ENCODE measurements at regions not wholly inside any gene's neighbourhood (a gene's known extent, or its start where the extent isn't known, plus 50 kb on each side); places are given as distances from the start of the nearest gene placed in this dataset.

DNA sequence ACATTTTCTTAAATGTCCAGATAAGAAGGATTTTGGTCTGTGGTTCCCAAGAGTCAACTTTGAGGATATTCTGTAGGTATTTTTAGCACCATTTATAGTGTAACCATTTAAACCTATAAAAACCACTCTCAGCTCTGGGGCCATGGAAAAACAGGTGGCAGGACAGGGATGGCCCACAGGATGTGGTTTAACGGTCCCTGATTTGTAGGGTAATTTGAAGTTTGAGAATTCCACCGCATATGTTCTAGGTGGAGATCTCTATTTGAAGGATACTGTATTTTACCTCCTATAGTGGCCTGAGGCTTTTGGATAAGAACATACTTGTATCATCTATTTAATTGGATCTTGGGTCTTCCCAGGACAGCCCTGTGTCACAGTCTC is 62.4 kb upstream of the IGLL5 start:
- DNase-seq: no peak

DNA sequence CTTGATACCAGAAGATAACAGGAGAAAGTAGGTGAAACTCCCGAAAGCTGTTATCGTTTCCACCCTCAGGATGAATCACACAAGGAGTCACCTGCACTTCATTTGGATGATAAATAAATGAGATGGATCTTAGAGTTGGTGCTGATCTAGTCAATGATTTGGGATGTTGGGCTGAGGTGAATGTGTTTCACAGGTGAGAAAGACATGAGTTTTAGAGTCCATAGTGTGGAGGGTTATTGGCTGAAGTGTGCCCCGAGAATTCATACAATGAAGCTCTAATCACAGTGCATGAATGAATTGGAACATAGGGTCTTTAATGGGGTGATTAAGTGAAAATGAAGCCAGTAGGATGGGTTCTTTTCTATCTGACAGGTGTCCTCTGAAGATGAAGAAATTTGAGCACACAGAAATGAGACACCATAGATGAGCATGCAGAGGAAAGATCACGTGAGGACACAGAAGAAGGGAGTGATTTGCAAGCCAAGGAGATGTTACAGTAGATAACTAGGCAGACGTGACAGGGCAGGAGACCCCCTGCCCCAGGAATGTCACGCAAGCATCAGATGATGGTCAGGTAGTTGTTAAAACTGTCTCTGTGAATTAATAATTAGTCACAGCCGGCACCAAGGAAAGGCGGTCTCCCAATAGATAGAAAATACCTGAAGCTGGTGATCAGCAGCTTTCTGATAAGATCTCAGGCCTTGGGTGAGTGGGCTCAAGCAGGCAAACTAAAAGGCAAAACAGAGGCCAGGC is 60.3 kb upstream of the IGLL5 start:
- peak; percentile 84 for DNase-seq

DNA sequence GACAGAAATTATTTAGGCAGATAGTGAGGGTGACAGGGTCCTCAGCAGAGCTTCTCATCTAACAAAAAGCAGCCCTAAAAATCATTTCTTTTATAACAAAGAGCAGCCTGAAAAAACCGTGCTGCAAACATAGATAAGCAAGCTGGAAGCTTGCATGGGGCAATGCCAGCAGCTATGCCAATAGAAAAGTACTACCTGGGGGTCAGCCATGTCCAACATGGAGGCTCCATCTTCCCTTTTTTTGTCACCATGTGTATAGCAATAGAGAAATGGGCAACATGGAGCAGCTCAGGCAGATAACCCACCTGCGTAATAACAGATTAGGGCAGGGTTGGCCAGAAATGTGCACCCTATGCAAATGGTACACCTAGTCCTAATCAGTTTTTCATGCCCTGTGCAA is 57.4 kb upstream of the IGLL5 start:
- DNase-seq: no peak

DNA sequence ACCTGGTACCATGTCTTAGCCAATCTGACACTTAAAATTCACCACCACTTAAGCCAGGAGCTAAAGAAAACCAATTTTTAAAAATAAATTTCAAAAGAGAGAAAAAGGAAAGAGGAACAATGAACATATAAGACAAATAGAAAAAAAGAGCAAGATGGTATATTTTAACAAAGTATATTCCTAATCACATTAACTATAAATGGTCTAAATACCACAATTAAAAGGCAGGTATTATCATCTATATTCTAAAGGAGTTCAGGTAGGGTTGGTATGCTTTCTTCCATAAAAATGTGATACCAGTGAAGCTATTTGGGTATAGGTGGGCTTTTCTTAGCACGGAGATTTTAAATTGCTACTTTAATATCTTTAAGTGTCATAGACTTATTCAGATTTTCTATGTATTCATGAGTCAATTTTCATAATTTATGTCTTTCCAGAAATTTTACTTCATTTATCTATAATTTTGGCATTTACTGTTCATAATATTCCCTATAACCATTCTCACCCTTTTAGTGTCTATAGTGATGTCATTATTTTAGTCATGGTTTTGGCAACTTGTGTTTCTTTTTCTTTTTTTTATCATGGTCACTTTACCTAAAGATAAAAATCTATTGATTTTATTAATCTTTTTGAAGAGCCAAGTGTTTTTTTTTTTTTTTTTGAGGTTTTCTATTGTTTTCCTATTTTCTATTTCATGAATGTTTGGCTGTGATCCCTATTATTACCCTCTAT is 56.5 kb upstream of the IGLL5 start:
- no peak for DNase-seq

DNA sequence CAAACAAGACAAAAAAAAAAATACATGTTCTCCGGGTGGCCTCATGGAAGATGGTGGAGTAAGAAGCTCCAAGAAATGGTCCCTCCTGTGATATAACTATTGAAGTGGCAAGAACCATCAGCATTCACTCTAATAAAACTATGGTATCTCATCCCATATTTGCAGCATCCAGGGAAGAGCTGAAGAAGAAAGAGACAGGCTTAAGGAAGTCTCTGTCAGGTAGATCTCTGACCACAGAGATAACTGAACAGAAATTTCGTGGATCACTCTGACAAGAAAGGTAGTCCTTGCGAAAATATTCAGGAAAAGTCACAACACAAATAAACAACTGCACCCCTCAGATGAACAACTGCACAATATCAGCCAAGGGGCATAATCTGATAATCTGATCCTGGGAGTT is 54.6 kb upstream of the IGLL5 start:
- no peak for DNase-seq

DNA sequence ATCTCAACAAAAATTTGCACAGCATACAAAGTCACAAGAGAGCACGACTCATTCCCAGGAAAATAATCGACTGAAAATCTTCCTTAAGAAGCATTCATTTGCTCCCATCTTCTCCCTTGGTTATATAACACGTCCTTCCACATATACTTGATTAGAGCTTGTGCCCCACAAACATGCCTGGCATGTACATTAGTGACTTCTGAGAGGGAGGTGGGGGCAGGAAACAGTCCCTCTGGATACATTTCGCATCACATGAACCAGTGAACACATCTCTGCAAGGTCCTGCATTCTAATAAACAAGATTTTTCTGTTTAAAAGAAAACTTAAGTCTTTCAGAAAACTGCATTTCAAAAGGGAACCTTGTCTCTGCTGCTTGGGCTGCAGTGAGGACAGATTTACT is 54.1 kb upstream of the IGLL5 start:
- no peak for DNase-seq

DNA sequence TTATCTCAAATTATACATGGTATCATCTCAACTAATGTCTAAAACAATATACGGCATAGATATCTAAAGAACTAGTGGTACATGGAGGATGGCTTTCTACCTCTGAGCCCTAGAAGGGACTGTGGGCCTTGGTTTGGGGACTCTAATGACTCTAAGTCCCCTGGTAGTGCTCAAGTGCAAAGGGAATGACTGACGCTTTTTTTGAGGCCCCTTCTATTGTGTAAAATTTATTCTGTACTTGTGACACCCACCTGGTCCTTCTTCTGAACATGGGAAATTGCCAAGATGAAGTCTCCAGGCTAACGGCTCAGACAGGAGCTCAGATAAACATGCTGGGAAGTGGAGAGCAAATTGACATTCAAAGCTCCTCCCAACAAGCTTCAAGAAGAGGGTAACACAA is 53.4 kb upstream of the IGLL5 start:
- no peak for DNase-seq

DNA sequence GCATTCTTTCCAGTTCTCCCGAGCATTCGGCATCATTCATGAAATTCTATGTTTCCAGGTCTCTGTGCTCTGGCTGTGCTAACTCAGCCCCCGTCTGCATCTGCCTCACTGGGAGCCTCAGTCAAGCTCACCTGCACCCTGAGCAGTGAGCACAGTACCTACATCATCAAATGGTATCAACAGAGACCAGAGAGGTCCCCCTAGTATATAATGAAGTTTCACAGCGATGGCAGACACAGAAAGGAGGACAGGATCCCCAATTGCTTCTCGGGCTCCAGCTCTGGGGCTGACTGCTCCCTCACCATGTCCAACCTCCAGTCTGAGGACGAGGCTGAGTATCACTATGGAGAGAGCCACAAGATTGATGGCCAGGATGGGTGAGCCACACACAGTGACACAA is 52.8 kb upstream of the IGLL5 start:
- no peak for DNase-seq

DNA sequence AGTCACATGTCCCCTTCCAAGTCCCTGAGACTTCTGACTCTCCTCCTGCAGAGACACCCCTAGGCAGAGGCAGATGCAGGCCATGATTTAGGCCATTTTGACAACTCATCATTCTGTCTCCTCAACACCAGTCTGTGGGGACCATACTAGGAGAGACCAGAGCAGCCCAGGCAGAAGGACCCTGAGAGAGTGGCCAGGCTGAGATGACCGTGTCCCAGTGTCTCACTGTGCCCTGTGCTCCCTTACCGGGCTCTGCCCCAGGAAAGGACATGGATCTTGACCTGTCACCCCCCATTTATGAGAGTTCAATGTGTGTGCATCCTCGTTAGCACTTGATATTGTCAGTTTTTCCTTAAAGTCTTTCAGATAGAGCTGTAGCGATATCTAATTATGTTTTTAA is 52.4 kb upstream of the IGLL5 start:
- DNase-seq: no peak

DNA sequence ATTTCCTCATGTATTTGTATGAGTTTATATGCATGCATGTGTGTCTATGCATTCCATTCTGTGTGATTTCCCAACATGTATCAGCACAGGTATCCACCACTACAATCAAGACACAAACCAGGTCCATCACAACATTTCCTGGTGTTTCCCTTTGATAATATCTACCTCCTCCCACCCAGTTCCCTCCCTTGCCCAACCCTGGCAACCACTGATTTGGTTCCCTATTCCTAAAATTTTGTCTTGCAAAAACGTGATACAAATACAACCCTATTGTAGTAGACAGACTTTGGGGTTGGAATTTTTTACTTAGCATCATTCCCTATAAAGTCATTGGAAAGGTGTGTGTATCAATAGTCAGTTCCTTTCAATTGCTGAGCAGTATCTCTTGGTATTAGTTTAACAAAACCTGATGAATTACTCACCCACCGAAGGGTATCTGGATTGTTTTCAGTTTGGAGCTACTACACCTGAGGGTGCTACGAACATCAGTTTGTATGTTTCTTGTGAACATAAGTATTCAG is 51.8 kb upstream of the IGLL5 start:
- no peak for DNase-seq

DNA sequence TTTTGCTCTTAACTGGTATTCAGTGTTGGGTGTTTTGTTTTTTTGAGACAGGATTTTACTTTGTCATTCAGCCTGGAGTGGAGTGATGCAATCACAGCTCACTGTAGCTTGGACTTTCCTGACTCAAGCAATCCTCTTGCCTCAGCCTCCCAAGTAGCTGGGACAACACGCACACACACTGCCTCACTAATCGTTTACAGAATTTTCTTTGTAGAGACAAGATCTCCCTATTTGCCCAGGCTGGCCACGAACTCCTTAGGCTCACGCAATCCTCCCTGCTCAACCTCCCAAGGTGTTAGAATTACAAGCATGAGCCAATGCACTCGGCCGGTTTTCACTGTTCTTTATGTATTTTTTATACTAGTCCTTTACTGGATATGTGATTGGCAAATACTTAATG is 51.0 kb upstream of the IGLL5 start:
- no peak for DNase-seq

Data from NCI-H2171 treated with DMSO at 0.1 percent for 48 hours (cell line).